Panc1 (cell line): ENCODE measurements at regions not wholly inside any gene's neighbourhood (a gene's known extent, or its start where the extent isn't known, plus 50 kb on each side); places are given as distances from the start of the nearest gene placed in this dataset.

ENCODE experiments used
- ATAC-seq: fragments of 200-7000 bp; cut with Tn5 transposase; 2 replicates; pipeline ENCODE4 v1.9.1; 2020; ENCODE audit warnings: mild to moderate bottlenecking, moderate library complexity
- BruUV-seq: library from RNA; stranded (reverse); fragments of 400-500 nt; replicated peaks from 2 replicates; lab custom pipeline; 2021; lab: Mats Ljungman, UMichigan
- CTCF ChIA-PET: fragments of 300-600 bp; sonication (Branson Sonifier 250); formaldehyde crosslinking; loops from one replicate; lab custom pipeline; 2022; ENCODE audit warnings: antibody characterized with exemption; lab: Charles Lee
- POLR2A ChIA-PET: fragments of 300-600 bp; sonication (Branson Sonifier 250); formaldehyde crosslinking; loops from one replicate; lab custom pipeline; 2022; ENCODE audit warnings: antibody characterized with exemption; lab: Charles Lee
- DNase-seq: peaks from one replicate; pipeline ENCODE4 v3.0.0-alpha.2; 2010; ENCODE audit warnings: low read depth, low spot score
- H3K27ac ChIP-seq: 2 replicates; pipeline ENCODE4 v1.5.1; 2011; ENCODE audit warnings: mild to moderate bottlenecking, low read length, inconsistent platforms
- H3K27me3 ChIP-seq: fragments of 200-500 bp; sonication (Bioruptor generic); 2 replicates; pipeline ENCODE4 v1.6.0; 2014; ENCODE audit warnings: low read length, inconsistent platforms; ENCODE audit not compliant: control insufficient read depth, insufficient read depth
- H3K36me3 ChIP-seq: fragments of 200-500 bp; sonication (Bioruptor generic); 2 replicates; pipeline ENCODE4 v1.5.1; 2014; ENCODE audit warnings: inconsistent platforms, mild to moderate bottlenecking, low read length, moderate library complexity; ENCODE audit not compliant: control insufficient read depth, insufficient read depth
- H3K4me1 ChIP-seq: 2 replicates; pipeline ENCODE4 v1.5.1; 2011; ENCODE audit warnings: inconsistent platforms, mild to moderate bottlenecking, low read length, moderate library complexity; ENCODE audit not compliant: control insufficient read depth, insufficient read depth
- H3K4me3 ChIP-seq, 2 experiments: 2 replicates each; pipeline ENCODE4 v1.5.1; 2011 to 2012; ENCODE audit warnings: low read depth in 2 of 2, low read length in 2 of 2, mild to moderate bottlenecking in 2 of 2, inconsistent platforms in 1 of 2, moderate library complexity in 1 of 2
- H3K9me3 ChIP-seq: fragments of 200-500 bp; sonication (Bioruptor generic); 2 replicates; pipeline ENCODE4 v1.5.1; 2014; ENCODE audit warnings: low read depth, mild to moderate bottlenecking, inconsistent platforms, low read length, moderate library complexity; ENCODE audit not compliant: control insufficient read depth, insufficient read depth
- POLR2AphosphoS5 ChIP-seq: IDR thresholded peaks from 2 replicates; pipeline ENCODE4 v1.6.1; 2012; ENCODE audit warnings: mild to moderate bottlenecking, low read depth, low read length, moderate library complexity
- SIN3A ChIP-seq: IDR thresholded peaks from 2 replicates; pipeline ENCODE4 v1.6.1; 2012; ENCODE audit warnings: low read depth, mild to moderate bottlenecking, low read length, moderate library complexity, borderline replicate concordance; ENCODE audit not compliant: insufficient read depth
- TCF7L2 ChIP-seq: IDR thresholded peaks from 2 replicates; pipeline ENCODE4 v1.6.1; 2011; ENCODE audit warnings: mild to moderate bottlenecking, low read depth, low read length, inconsistent platforms
- in situ Hi-C: cut with HindIII; loops from 2 replicates; pipeline ENCODE4 v1.10.0; 2016; ENCODE audit warnings: low sequenced_read_pairs, low pct_unique_long_range_greater_than_20kb
- intact Hi-C: fragments of 100-400 bp; cut with micrococcal nuclease; formaldehyde crosslinking; loops from one replicate; pipeline ENCODE4 v1.10.0; 2022; ENCODE audit not compliant: unreplicated experiment
- TF ChIP-seq, protein P1 (sequence below): fragments of 450-650 bp; IDR thresholded peaks from 2 replicates; pipeline ENCODE4 v1.5.1; 2017; ENCODE audit warnings: mild to moderate bottlenecking
- TF ChIP-seq, protein P2 (sequence below), 2 experiments: IDR thresholded peaks; 2 replicates each; pipeline ENCODE4 v1.6.1; 2011 to 2012; ENCODE audit warnings: low read depth in 2 of 2, control low read depth in 1 of 2, low read length in 1 of 2, mild to moderate bottlenecking in 1 of 2, moderate library complexity in 1 of 2; ENCODE audit not compliant: insufficient read depth in 1 of 2

DNA sequence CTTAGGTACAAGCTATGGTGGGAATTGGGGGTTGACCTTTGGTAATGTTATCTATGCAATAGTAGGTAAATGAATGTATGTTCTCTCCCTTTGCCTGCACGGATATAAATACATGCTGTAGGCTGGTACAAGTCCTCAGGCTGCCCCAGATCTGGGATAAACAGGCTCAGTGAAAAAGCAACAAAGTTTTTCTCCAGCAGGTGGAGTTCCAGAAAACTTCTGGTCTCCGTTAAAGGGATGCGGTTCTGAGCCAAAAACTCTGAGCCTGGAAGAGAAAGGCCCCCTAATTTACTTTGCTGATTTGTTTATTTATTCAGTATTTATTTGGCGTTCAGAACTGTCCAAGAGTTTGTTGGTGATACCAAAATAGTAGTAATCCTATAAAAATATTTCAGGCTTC is 204.7 kb downstream of the ADRA2A start:
- Histone ChIP-seq H3K4me1 (no peaks in the 10 kb centered on the region), H3K27me3 (no peaks in the 10 kb centered on the region), H3K27ac (no peak overlapping the region), H3K9me3 (no peaks in the 10 kb centered on the region), H3K36me3 (no peaks in the 10 kb centered on the region), H3K4me3 (no peak overlapping the region)
- intact Hi-C loops (no loop called here), in situ Hi-C loops (no loop called here)
- BruUV-seq, result no TSS peak
- ChIA-PET CTCF (no interaction called here), POLR2A (no interaction called here)
- DNase-seq, result no peak
- ATAC-seq, result peak; percentile 68; the same call in 1 of the 2 replicates
- TF ChIP-seq, protein P1, sequence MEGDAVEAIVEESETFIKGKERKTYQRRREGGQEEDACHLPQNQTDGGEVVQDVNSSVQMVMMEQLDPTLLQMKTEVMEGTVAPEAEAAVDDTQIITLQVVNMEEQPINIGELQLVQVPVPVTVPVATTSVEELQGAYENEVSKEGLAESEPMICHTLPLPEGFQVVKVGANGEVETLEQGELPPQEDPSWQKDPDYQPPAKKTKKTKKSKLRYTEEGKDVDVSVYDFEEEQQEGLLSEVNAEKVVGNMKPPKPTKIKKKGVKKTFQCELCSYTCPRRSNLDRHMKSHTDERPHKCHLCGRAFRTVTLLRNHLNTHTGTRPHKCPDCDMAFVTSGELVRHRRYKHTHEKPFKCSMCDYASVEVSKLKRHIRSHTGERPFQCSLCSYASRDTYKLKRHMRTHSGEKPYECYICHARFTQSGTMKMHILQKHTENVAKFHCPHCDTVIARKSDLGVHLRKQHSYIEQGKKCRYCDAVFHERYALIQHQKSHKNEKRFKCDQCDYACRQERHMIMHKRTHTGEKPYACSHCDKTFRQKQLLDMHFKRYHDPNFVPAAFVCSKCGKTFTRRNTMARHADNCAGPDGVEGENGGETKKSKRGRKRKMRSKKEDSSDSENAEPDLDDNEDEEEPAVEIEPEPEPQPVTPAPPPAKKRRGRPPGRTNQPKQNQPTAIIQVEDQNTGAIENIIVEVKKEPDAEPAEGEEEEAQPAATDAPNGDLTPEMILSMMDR, result peak; percentile 59
- no peak for TF ChIP-seq TCF7L2

DNA sequence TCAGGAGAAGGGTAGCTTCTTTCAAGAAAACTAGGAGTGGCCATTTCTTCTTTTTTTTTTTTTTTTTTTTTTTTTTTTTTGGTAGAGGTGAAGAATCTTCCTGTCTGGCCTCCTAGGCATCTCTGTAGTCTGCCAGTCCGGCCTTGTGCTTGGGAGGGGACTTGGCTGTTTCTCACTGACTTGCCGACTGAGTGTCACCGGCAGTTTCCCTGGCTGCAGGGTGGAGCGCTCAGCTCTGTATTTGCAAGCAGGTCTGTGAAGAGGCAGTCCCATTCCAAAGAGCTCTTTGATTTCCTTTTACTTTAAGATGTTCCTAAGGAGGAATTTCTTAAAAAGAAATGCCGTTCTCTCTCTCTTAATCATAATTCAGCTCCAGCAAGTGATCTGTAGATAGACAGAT is 212.6 kb downstream of the ADRA2A start:
- Histone ChIP-seq H3K4me1 (no peaks in the 10 kb centered on the region), H3K9me3 (no peaks in the 10 kb centered on the region), H3K27ac (no peak overlapping the region), H3K36me3 (no peaks in the 10 kb centered on the region), H3K4me3 (no peak overlapping the region), H3K27me3 (no peaks in the 10 kb centered on the region)
- CTCF ChIA-PET, result no interaction called here
- no TSS peak for BruUV-seq
- ATAC-seq, result no peak
- in situ Hi-C loops, result no loop called here
- intact Hi-C loops, result no loop called here
- POLR2A ChIA-PET, result no interaction called here
- TF ChIP-seq TCF7L2 (no peak), POLR2AphosphoS5 (no peak), SIN3A (no peak)
- TF ChIP-seq, protein P1, result no peak
- TF ChIP-seq, protein P2, sequence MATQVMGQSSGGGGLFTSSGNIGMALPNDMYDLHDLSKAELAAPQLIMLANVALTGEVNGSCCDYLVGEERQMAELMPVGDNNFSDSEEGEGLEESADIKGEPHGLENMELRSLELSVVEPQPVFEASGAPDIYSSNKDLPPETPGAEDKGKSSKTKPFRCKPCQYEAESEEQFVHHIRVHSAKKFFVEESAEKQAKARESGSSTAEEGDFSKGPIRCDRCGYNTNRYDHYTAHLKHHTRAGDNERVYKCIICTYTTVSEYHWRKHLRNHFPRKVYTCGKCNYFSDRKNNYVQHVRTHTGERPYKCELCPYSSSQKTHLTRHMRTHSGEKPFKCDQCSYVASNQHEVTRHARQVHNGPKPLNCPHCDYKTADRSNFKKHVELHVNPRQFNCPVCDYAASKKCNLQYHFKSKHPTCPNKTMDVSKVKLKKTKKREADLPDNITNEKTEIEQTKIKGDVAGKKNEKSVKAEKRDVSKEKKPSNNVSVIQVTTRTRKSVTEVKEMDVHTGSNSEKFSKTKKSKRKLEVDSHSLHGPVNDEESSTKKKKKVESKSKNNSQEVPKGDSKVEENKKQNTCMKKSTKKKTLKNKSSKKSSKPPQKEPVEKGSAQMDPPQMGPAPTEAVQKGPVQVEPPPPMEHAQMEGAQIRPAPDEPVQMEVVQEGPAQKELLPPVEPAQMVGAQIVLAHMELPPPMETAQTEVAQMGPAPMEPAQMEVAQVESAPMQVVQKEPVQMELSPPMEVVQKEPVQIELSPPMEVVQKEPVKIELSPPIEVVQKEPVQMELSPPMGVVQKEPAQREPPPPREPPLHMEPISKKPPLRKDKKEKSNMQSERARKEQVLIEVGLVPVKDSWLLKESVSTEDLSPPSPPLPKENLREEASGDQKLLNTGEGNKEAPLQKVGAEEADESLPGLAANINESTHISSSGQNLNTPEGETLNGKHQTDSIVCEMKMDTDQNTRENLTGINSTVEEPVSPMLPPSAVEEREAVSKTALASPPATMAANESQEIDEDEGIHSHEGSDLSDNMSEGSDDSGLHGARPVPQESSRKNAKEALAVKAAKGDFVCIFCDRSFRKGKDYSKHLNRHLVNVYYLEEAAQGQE (IDR thresholded peaks at IDR 0.05; ENCODE audit: insufficient read depth in 1 of 2, low read depth in 2 of 2, low read length in 1 of 2), result no peak
- no peak for DNase-seq

DNA sequence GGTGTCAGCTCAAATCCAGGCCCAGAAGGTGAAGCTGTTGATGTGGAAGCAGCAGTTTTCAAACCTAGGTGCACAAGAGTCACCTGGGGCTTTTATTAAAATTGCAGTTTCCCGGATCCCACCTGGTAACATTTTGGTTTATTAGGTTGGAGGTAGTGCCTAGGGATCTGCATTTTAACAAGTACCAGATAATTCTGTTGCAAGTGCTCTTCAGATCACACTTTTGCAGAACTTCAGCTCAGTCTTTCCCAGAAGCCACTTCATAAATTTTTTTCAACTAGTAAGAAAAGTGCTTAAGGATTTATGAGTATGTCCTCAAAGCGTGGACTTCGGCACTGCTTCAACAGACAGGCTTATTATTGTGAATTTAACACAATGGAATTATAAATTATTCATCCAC is 213.8 kb downstream of the ADRA2A start:
- Histone ChIP-seq H3K27ac (no peak overlapping the region), H3K36me3 (no peaks in the 10 kb centered on the region), H3K9me3 (no peaks in the 10 kb centered on the region), H3K4me1 (no peaks in the 10 kb centered on the region), H3K4me3 (no peak overlapping the region), H3K27me3 (no peaks in the 10 kb centered on the region)
- ATAC-seq (no peak), DNase-seq (no peak)
- in situ Hi-C loops, result no loop called here
- no TSS peak for BruUV-seq
- POLR2A ChIA-PET, result no interaction called here
- TF ChIP-seq SIN3A (no peak), POLR2AphosphoS5 (no peak), TCF7L2 (no peak)
- TF ChIP-seq, protein P1, result no peak
- CTCF ChIA-PET, result no interaction called here
- intact Hi-C loops, result no loop called here
